ENCODE measurements at regions not wholly inside any gene's neighbourhood (a gene's known extent, or its start where the extent isn't known, plus 50 kb on each side); places are given as distances from the start of the nearest gene placed in this dataset.
A peak's percentile ranks its signal among the peaks of the same experiment; 100 is the strongest.
"Not testable (repeated sequence)": the region's sequence is repeated elsewhere in the genome, so short reads cannot be mapped to it uniquely, and the experiment has no call there.

- not testable (repeated sequence) for DNase-seq (ENCODE audit: low spot score)
Measured at GRCh38 chr9:41018948-41019347, 109.5 kb downstream of the FOXD4L6 start.

DNA sequence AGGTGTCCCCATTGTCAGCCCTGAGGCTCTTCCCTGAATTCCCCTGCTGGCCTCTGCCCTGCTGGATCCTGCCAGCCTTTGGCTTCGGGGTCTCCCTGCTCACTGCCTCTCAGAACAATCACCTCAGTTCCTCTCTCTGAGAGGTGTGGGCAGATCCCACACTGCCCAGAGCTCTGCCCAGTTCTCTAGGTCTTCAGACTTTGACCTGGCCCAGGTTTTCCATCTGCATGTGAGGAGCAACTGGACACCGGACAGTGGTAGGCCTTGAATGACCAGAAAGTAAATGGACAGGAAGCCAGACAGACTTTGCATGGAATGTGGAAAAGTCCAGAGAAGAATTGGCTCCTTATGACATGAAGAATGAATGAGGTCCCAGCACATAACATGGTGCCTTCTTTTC is 111.8 kb downstream of the FOXD4L6 start:
- DNase-seq (ENCODE audit: low spot score): not testable (repeated sequence)

GRCh38 chr9:40999952-41000700 is 128.4 kb downstream of the FOXD4L6 start:
- DNase-seq (ENCODE audit: low spot score): not testable (repeated sequence)

GRCh38 chr9:40995490-40995889 is 133.0 kb downstream of the FOXD4L6 start:
- not testable (repeated sequence) for DNase-seq (ENCODE audit: low spot score)

DNA sequence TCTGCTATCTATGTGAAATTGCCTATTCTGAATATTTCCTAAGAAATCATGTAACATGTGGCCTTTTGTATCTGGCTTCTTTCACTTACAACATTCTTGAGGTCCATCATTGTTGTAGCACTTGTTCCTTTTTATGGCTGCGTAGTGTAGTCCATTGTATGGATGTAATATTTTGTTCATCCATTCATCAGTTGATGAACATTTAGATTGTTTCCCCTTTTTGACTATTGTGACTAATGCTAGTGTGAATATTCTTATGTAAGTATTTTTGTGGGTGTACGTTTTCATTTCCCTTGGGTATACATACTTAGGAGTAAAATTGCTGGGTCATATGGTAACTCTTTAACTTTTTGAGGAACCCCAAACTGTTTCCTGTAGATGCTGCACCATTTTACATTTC is 134.6 kb downstream of the FOXD4L6 start:
- not testable (repeated sequence) for DNase-seq (ENCODE audit: low spot score)

DNA sequence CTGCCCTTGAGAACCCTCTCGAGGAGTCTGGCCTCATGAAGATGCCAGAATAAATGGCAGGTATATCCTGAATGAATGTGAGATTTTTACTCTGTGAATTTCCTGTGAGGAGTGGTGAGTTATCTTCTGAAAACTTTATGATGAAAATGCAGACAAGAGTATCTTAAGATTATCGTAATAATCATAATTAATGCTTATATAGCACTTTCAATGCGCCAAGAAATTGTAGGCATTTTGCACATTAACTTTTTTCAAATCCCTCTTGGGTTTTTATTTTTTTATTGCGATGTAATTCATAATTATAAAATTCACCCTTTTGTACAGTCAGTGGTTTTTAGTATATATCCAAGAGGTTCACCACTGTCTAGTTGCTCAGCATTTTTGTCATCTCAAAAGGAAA is 135.1 kb downstream of the FOXD4L6 start:
- DNase-seq (ENCODE audit: low spot score): not testable (repeated sequence)

DNA sequence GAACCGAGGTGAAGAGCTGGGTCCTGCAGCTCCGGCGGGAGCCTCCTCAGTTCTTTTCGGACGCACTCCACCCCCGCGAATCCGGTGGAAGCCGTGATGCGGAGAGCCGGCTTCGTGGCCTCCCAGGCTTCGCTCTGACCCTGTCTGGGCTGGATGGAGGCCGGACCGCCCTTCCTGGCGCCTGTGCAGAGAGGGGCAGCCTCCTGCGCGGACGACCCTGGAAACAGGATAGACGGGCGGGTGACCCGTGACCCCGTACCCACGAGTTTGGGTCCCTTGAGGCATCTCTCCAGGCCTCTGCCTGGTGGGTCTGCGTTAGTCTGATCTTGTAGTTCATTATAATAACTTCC is 136.0 kb downstream of the FOXD4L6 start:
- DNase-seq (ENCODE audit: low spot score): peak; percentile 15

GRCh38 chr9:40991741-40992471 is 136.6 kb downstream of the FOXD4L6 start:
- peak; percentile 87 for TF ChIP-seq CTCF (IDR thresholded peaks at IDR 0.05; ENCODE audit: extremely low read depth, missing control alignments)
- DNase-seq (ENCODE audit: low spot score): peak; percentile 88

DNA sequence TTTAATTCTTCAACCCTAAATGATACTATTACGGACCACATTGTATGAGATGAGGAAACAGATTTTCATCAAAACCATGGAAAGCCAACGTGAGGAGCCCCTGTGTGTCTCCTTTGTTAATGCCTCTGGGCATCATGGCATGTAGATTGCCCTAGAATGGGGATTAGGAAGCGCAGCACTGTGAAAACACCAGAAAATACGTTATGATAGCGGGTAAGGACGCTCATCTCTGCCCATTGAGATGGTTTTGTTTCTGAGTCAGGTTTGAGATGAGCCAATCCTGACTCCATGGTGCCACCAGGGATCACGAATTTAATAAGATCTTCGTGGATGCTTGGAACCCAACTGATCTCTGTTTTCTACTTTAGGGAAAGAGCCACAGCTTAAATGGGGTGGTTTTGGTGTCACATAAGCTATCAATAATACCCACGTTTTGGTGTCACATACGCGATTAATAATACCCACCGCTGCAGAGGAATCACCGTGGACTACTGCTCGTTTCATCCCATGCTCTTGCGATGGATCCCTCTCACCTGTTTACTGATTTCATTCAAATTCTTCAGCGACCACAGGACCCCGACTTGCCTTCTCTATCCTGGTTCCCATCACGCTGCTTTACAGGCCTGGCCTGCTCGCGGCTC is 137.3 kb downstream of the FOXD4L6 start:
- not testable (repeated sequence) for DNase-seq (ENCODE audit: low spot score)

DNA sequence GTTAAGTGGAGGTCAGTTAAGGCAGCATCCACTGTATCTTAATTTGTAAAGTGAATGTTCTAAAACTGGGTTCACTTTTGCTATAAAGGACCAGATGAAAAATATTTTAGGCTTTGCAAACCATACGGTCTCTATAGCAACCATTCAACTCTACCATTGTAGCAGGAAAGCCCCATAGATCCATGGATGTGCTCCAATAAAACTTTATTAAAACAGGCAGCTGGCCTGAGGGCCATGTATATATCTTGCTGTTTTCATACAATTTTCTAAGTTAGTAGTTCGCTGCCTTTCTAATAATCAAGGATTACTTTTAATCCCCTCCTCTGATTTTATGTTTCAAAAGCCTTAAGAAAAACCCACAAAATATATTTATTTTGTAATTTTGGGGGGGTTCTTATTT is 142.1 kb downstream of the FOXD4L6 start:
- DNase-seq (ENCODE audit: low spot score): not testable (repeated sequence)

GRCh38 chr9:40975351-40975750 is 153.1 kb downstream of the FOXD4L6 start:
- not testable (repeated sequence) for DNase-seq (ENCODE audit: low spot score)

DNA sequence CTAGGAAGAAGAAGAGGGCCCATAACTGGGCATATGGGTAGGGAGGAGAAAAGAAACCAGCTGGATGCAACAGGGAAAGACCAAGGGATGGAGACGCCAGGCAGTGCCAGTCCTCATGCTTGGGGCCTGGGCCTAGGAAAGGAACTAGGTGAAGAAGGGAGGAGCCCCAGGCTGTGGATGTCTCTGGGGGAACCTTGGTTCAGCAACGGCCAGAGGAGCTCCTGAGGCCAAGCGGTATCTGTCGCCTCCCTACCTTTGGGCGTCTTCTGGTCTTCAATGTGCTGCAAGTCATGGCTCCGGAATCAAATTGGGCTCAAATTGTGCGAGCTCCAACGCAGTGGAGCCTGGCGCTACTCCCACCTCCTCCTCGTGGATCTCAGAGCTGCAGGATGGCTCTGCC is 153.6 kb downstream of the FOXD4L6 start:
- not testable (repeated sequence) for DNase-seq (ENCODE audit: low spot score)

DNA sequence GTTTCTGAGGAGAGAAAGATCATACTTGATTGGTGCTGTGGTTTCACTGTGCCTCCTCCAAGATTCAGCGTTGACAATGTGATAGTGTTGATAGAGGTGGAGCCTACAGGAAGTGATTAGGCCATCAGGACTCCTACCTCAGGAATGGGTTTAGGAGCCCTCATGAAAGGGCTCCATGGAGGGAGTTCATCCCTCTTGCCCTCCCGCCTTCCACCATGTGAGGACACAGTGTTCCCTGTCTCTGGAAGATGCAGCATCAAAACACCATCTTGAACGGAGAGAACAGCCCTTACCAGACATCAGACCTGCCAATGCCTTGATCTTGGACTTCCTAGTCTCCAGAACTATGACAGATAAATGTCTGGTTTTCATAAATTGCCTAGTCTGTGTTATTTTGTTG is 156.7 kb downstream of the FOXD4L6 start:
- DNase-seq (ENCODE audit: low spot score): not testable (repeated sequence)

- DNase-seq (ENCODE audit: low spot score): not testable (repeated sequence)
Measured at GRCh38 chr9:40970340-40970739, 158.1 kb downstream of the FOXD4L6 start.

- not testable (repeated sequence) for DNase-seq (ENCODE audit: low spot score)
Measured at GRCh38 chr9:40962461-40962860, 166.0 kb downstream of the FOXD4L6 start.

GRCh38 chr9:40951876-40952494 is 176.5 kb downstream of the FOXD4L6 start:
- DNase-seq (ENCODE audit: low spot score): not testable (repeated sequence)

- not testable (repeated sequence) for DNase-seq (ENCODE audit: low spot score)
Measured at GRCh38 chr9:40946228-40946627, 182.3 kb downstream of the FOXD4L6 start.

DNA sequence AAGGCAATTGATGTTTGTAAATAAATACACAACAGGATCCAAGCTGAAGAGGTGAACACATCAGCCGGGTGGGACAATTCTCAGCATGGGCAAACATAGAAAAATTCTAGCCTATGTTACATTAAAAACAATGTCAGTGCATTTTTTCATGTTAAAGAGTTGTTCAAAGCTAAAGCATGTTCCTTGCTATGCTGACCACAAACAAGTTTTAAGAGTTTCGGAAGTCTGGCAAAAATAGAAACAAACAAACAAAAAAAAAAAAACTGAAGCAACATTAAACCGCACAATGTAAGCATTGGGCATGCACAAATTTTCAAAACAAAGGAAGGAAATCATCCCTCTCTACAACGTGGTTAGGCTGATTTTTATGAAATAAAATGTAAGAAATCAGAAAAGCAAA is 185.8 kb downstream of the FOXD4L6 start:
- not testable (repeated sequence) for DNase-seq (ENCODE audit: low spot score)

- DNase-seq (ENCODE audit: low spot score): not testable (repeated sequence)
Measured at GRCh38 chr9:40939888-40940209, 188.6 kb downstream of the FOXD4L6 start.

DNA sequence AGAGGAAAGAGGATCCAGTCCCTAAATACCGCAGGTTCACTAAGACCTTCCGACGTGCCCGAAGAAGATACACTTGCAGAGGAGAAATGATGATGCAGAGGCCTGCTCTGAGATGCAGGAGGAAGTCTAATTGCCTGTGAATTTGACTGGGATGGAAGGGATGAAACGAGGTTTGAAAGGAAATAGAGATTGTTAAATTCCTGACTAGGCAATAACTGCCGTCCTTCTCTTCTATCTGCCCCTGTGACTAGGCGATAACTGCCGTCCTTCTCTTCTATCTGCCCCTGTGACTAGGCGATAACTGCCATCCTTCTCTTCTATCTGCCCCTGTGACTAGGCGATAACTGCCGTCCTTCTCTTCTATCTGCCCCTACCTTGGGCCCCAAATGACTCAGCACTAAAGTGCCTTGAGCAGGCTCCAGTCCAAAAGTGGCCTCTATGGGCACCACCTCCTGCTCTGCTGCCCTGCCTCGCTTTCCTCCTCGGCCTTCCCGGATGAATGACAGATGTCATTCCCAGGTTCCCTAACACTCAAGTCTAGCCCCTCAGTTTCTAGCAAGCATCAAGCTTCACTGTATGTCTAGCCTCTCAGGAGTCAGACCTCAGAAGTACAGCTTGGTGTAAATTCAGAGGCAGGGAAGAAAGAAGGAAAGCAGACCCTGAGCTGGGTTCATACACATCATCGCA is 189.1 kb downstream of the FOXD4L6 start:
- not testable (repeated sequence) for DNase-seq (ENCODE audit: low spot score)
